GM23338 (cell line): ENCODE measurements at regions not wholly inside any gene's neighbourhood (a gene's known extent, or its start where the extent isn't known, plus 50 kb on each side); places are given as distances from the start of the nearest gene placed in this dataset.

Experiments used
- EZH2 ChIP-seq: fragments of 200-600 bp; sonication (generic); IDR thresholded peaks from one replicate; pipeline ENCODE4 v1.8.0; 2017; ENCODE audit warnings: antibody characterized with exemption, mild to moderate bottlenecking, low read depth; ENCODE audit not compliant: unreplicated experiment
- JUNB ChIP-seq: IDR thresholded peaks from one replicate; pipeline ENCODE4 v1.6.1; 2016; ENCODE audit warnings: antibody characterized with exemption; ENCODE audit not compliant: unreplicated experiment
- POLR2AphosphoS5 ChIP-seq: IDR thresholded peaks from 2 replicates; pipeline ENCODE4 v1.6.1; 2016; ENCODE audit warnings: antibody characterized with exemption, low read depth
- TF ChIP-seq, protein P1 (sequence below), 2 experiments: fragments of 200-600 bp in 1 of 2; sonication (generic) in 1 of 2; conservative IDR thresholded peaks; 2 replicates each; pipeline versions ENCODE4 v1.5.1 to v1.6.1; 2016 to 2017; ENCODE audit warnings: antibody characterized with exemption in 2 of 2, low read depth in 2 of 2, mild to moderate bottlenecking in 2 of 2, moderate library complexity in 1 of 2
- TF ChIP-seq, protein P2 (sequence below): IDR thresholded peaks from one replicate; pipeline ENCODE4 v1.6.1; 2018; ENCODE audit warnings: antibody characterized with exemption; ENCODE audit not compliant: unreplicated experiment

GRCh38 chr2:158743466-158743865, 51.7 kb upstream of the DAPL1 start:
- TF ChIP-seq, protein P1, sequence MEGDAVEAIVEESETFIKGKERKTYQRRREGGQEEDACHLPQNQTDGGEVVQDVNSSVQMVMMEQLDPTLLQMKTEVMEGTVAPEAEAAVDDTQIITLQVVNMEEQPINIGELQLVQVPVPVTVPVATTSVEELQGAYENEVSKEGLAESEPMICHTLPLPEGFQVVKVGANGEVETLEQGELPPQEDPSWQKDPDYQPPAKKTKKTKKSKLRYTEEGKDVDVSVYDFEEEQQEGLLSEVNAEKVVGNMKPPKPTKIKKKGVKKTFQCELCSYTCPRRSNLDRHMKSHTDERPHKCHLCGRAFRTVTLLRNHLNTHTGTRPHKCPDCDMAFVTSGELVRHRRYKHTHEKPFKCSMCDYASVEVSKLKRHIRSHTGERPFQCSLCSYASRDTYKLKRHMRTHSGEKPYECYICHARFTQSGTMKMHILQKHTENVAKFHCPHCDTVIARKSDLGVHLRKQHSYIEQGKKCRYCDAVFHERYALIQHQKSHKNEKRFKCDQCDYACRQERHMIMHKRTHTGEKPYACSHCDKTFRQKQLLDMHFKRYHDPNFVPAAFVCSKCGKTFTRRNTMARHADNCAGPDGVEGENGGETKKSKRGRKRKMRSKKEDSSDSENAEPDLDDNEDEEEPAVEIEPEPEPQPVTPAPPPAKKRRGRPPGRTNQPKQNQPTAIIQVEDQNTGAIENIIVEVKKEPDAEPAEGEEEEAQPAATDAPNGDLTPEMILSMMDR (conservative IDR thresholded peaks at IDR 0.05; ENCODE audit: low read depth in 2 of 2), result no peak
- no peak for TF ChIP-seq POLR2AphosphoS5
- TF ChIP-seq EZH2, result no peak
- TF ChIP-seq, protein P2, sequence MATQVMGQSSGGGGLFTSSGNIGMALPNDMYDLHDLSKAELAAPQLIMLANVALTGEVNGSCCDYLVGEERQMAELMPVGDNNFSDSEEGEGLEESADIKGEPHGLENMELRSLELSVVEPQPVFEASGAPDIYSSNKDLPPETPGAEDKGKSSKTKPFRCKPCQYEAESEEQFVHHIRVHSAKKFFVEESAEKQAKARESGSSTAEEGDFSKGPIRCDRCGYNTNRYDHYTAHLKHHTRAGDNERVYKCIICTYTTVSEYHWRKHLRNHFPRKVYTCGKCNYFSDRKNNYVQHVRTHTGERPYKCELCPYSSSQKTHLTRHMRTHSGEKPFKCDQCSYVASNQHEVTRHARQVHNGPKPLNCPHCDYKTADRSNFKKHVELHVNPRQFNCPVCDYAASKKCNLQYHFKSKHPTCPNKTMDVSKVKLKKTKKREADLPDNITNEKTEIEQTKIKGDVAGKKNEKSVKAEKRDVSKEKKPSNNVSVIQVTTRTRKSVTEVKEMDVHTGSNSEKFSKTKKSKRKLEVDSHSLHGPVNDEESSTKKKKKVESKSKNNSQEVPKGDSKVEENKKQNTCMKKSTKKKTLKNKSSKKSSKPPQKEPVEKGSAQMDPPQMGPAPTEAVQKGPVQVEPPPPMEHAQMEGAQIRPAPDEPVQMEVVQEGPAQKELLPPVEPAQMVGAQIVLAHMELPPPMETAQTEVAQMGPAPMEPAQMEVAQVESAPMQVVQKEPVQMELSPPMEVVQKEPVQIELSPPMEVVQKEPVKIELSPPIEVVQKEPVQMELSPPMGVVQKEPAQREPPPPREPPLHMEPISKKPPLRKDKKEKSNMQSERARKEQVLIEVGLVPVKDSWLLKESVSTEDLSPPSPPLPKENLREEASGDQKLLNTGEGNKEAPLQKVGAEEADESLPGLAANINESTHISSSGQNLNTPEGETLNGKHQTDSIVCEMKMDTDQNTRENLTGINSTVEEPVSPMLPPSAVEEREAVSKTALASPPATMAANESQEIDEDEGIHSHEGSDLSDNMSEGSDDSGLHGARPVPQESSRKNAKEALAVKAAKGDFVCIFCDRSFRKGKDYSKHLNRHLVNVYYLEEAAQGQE, result no peak
- TF ChIP-seq JUNB, result no peak
